ENCODE measurements at regions not wholly inside any gene's neighbourhood (a gene's known extent, or its start where the extent isn't known, plus 50 kb on each side); places are given as distances from the start of the nearest gene placed in this dataset.

DNA sequence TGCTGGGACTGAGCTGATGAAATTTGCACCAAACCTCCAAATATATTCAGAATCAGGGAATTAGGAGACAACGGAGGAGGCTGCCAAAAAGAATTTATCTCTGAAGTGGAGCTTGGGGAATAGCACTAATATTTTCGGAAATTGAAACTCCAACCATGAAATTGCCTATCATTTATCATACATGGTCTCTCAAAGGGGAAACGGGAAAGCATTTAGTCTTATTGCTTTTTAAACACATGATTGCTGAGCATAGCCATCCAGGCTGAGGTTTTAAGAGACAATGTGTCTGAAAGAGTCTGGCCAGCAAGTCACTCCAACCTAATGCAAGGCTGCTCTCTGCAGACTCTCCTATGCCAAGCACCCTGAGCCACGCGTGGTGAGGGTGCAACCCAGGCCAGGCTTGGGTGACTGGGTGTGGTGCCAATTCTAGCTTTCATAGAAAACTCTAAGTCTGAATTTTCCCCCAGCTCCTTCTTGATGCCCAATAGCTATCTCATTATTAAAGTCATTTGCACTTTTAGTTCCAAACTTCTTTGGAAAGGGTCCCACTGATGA is 200.2 kb downstream of the RPLP1 start:
- ATAC-seq (no peak), DNase-seq (ENCODE audit: low spot score) (peak; percentile 19)

DNA sequence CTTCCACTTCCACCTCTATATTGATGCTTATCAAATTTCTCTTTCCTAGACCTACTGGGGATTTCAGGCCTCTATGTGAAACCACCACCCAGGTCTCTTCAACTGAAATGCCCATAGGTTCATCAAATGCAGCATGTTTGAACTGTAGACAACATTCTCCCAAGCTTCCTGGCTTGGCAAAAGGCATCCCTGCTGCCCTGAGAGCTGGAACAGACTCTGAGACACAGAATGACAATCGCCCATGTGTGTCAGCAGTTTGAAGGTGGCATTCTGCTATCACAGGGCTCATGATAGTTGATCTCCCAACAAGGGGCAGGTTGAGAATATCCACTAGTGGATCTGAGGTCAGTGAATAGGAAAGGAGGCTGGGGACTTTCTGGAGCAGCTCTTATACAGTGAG is 200.7 kb downstream of the RPLP1 start:
- ATAC-seq (no peak), DNase-seq (ENCODE audit: low spot score) (peak; percentile 22)

DNA sequence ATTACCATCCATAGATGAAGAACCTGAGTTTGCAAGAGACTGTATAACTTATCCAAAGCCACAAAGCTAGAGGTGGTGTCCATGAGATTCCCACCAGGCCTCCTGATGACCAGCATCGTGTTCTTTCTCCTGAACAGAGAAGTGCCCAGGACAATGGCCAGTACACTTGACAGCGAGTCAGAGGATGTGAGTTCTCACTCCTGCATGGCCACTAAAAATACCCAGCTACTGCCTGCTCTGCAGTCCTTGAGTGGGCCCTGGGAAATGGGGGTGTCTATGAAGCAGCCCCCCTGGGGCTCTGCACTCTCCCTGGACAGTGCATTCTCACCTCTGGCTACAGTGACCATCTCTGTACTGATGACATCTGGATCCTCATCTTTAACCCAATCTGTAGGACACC is 201.2 kb downstream of the RPLP1 start:
- ATAC-seq (no peak), DNase-seq (ENCODE audit: low spot score) (peak; percentile 42)

DNA sequence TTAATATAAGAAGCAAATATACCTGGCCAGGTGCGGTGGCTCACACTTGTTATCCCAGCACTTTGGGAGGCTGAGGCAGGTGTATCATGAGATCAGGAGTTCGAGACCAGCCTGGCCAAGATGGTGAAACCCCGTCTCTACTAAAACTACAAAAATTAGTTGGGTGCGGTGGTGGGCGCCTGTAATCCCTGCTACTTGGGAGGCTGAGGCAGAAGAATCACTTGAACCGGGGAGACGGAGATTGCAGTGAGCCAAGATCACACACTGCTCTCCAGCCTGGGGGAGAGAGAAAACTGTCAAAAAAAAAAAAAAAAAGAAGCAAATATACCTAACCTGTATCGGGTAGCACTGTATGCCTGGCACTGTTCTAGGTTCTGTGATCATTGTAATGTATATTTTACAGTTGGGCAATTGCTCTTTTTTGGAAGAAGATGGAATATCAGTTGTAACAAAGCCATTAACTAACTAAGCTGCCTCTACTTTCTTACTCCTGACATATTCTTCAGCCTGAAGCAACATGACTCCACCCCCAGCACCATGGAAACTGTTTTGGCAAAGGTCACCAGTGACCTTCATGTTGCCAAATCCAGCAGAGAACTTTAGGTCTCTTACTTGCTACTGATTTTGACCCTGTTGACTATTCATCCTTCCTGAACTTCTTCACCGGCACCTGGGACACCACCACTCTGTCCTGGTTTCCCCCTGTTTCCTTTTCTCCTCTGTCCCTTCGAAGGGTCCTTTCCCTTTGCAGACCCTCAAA is 203.8 kb downstream of the RPLP1 start:
- DNase-seq (ENCODE audit: low spot score) (peak; percentile 47), ATAC-seq (peak; percentile 64)

DNA sequence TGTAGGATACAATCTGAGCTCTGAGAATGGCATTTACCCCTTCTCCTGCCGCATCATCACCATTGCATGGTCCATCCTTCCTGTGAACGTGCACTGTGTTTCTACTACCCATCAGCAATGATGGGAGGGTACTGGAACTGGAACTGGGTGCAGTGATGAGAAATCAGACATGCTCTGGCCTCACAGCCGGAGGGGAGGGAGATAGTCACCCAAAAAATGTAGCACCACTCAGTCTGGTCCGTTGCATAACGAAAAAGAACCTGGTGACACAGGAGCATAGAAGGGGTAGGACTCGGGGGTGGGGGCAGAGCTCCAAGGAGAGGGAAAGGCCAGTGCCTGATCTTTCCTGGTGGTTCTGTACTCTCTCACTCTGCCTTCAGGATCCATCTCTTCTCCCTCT is 205.0 kb downstream of the RPLP1 start:
- ATAC-seq: no peak

DNA sequence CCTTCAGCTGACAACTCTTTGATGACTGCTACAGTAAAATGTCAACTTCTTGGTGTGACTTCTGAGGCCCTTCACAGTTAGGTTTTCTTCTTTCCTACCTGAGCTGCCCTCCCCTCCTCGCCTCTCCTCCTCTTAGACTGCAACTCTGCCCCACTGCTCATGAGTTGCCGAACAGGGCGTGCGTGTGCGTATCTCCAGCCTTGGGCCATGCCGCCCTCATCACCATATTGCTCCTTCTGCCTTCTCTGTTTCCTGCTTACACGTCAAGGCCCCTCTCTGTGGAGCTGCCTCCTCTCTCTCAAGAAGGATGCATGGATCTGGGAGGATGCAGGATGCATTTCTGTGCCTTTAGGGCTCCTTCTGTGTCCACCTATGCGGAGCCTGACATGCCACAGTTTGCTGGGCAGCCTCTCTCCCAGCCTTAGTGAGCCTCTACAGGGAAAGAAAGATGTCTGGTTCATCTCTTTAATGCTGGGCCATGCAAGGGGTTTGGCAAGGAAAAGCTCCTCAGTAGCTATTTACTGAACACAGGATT is 205.9 kb downstream of the RPLP1 start:
- DNase-seq (ENCODE audit: low spot score) (peak; percentile 31), ATAC-seq (no peak)

More for the DNA sequence above, 205.0 kb downstream of the RPLP1 start:
- DNase-seq (ENCODE audit: low spot score): peak; percentile 10

DNA sequence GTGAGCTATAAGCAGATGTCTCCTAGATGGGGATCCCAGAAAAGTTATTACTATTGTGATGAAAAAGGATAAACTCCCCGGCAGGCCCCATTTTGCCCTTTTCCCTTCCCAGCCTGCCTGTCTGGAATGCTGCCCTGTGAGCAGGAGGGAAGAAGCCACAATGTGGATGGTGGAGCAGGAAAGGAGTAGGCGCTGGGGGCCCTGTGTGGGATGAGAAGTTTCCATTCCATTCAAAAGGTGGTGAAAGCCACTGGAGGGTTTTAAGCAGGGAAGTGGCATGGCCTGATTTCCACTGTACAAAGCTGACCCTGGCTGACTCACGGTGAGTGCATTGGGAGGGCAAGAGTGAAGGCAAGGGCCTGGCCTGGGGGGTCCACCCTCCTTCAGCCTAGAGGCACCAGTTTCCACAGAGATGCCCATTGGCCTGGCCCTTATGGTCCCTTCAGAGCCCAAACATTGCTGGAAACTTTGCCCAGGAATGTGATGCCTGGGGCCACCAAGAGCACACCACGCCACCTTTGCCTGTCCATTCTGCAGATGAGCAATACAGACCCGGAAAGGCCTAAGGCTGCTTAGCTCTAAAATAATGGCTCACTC is 206.9 kb downstream of the RPLP1 start:
- ATAC-seq: no peak

DNA sequence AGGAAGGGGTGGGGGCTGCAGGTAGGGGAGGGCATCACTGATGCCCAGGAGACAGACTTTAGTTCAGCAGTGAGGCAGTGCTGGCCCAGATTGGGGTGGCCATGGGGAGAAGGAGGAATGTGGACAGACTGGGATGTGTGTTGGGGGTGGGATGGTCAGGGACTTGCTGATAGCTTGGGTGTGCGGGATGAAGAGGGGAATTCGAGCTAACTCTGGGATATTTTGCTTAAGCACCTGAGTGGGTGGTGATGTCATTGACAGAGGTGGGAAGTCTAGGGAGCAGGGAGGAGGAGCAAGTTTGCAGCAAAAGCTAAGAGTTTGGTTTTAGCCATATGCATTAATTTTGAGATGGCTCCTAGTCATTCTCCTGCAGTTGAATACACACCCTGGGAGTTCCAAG is 207.5 kb downstream of the RPLP1 start:
- DNase-seq (ENCODE audit: low spot score): no peak
- ATAC-seq: no peak

More for the DNA sequence above, 206.9 kb downstream of the RPLP1 start:
- DNase-seq (ENCODE audit: low spot score): no peak

DNA sequence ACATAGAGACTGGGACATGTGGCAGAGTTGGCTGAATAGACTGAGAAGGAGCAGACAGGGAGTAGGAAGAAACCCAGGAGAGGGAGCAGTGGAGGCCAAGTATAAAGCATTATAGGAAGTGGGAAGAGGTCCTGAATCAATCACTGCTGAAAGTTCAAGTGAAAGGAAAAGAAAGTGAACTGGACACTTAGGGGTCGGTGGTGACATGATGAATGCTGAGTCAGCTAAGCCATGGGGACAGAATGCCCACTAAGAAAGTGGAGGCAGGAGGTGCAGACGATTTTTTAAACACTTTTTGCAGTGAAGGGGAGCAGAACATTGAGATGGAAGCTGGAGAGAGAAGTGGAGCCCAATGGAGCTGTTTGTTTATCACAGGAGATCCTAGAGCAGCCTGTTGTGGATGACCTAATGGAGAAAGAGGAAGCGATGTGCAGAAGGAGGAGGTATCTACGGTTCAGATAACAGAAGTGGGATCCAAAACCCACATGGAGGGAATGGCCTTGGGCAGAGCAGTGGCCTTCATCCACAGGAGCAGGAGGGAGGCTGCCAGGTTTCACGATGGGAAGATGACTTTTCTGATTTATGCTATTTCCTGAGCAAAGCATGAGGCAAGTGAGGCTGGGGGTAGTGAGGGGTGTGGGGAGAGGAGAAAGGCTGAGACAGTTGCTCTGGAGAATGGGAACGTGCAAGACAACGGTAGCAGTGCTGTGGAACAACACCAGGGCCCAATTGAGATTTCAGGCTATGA is 208.2 kb downstream of the RPLP1 start:
- DNase-seq (ENCODE audit: low spot score): no peak
- ATAC-seq: no peak

DNA sequence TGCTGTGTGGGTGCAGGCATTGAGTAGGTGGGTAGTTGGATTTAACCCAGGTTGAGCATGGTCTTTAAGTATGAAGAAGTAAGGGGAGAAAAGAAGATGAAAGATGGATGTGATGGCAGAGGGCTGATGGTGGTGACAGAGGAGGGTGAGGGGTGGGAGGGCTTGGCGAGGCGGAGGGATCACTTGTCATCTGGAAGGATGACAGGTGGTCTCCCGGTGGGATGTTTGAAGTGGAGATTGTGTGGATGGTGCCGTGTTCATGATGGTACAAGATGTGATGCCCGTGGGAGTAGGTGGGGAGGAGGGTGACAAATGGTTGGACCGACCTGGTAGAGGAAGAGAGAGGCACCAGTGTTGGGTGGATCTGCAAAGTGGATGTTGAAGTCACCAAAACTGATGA is 208.8 kb downstream of the RPLP1 start:
- DNase-seq (ENCODE audit: low spot score): no peak
- no peak for ATAC-seq

DNA sequence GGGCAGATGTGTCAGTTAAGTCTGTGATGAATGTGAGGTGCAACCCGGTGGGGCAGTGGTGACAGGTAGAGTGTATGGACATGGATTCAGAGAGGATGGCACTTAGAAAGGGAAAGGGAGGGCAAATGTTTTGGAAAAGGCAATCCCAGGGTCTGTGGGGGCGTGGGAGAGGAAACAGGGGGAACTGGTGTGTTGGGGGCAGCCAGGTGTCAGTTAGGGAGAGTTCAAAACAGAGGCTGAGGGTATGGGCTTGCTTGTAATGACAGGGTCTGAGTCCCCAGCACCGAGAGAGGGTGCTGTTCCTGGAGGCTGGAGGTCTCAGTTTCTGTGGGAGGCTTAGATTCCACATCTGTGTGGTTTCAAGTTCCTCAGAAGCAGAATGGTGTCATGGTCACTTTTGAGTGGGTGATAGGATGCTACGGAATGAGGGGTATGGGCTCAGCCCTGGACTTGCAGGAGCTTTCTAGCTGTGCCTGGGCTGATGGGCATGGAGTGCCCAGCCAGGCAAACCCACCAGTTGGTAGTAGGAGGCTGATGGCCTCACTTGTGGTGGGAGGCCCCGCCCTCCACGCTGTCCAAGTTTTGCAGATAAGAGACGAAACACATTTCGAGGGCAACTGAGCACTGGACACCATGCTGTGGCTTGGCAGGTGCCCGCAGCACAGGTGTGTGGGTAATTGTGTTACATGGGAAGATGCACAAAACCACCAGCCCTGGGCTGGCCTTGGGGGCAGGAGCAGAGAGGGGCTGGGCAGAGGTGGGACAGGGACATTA is 209.4 kb downstream of the RPLP1 start:
- ATAC-seq (no peak), DNase-seq (ENCODE audit: low spot score) (no peak)

DNA sequence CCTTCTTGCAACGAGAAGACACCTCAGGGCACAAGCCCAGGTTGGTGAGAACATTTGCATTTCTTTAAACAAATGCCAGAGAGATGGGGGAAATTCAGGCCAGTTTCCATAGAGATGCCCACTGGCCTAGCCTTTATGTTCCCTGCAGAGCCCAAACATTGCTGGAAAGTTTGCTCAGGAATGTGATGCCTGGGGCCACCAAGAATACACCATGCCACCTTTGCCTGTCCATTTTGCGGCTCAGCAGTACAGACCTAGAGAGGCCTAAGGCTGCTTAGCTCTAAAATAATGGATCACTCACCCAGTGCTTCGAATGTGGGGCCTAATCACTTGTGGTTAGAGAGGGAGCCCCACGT is 210.0 kb downstream of the RPLP1 start:
- ATAC-seq (no peak), DNase-seq (ENCODE audit: low spot score) (no peak)

DNA sequence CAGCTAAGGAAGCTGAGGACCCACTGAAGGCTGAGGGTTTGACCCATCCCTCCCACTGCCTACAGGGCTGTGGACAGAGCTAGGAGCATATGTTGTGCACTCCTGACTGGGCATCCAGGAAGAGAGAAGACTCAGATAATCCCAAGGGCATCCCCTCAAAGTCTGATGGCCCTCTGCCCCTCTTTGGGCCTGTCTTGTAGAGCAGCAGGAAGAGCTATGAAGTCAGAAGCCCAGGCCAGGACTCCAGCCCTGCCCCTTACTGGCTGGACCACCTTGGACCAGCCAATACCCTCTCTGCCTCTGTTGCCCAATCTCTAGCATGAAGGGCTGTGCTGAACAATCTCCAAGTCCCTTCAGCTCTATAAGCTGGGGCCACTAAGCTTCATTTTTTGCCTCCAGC is 210.8 kb downstream of the RPLP1 start:
- no peak for ATAC-seq
- no peak for DNase-seq (ENCODE audit: low spot score)

DNA sequence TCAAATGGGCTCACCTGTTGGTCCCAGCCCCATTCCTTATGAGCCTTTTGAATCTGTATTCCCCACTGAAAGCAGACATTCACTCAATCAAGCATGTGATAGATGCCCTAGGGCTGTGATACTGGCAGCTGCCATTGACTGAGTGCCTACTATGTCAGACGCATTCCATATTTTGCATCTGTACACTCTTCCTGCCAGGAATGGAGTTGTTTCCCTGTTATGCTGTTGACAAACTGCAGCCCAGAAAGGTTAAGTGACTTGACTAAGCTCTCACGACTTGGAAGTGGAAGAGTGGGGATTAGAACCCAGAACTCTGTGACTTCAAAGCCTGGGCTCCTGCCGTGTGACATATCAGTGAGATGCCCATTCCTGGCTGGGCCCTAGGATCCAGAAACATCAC is 211.4 kb downstream of the RPLP1 start:
- ATAC-seq: no peak

DNA sequence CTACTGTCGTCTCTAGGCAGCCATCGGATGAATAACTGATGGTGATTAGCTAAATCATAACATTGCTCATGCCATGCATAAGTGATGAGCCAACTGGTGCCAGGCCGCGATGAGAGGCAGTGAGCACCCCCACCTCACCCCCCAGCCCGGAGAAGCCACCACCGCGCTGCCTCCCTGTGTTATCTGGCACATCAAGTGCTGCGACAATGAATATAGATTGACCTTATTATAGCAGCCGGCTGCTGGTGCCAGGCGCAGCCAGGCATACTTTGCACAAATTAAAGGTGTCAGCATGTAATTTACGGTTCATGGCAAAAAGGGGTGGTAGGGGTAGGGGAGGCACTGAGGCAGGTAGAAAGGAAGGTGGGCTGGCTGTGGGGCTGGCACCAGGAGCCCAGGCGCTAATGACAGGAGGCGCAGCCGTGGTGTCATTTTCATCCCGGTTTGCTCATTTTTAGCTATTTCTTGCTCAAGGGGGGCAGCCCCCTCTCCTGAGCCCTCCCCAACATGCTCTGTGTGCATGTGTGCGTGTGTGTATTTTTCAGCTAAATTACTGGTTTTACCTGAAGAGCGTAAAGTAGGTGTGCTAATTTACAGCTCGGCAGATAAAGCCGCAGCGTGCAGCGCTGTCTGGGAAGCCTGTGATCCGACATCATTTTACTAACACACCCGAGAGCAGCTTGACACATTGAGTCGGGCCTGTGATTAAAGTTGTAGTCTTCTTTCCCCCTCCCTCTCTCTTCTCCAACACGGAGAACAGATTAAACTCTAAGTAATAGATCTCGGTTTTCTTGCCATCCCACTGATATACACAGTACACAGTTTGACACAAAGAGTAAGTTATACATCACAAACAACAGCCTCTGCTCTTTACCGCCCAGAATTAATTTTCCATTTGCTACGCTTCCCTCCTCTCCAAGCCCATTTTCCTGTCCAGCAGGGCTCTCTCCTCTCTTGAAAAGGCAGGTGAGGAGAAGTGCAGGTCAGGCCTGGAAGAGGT is 212.3 kb downstream of the RPLP1 start:
- ATAC-seq (no peak), DNase-seq (ENCODE audit: low spot score) (no peak)

More for the DNA sequence above, 211.4 kb downstream of the RPLP1 start:
- no peak for DNase-seq (ENCODE audit: low spot score)

DNA sequence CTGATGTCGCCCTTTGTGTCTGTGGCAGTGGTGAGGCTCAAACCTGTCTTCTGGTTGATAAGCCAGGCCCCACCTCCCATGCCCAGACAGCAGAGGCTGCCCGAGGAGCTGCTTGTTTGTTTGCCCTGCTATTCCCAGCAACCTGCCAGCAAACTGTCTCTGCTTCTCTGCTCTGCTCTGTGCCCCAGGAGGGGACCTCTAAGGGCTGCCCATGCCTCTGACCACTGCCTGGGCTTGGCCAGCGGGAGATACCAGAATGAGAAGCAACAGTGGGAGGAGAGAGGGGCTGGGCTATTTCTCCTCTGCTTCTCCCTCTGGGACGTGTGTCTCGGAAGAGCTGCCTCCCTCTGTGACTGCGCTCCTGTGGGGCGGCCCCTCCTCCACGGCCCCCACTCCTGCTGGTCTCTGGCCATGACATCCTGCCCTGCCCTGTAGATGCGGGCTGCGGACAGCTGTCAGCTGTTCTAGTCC is 213.1 kb downstream of the RPLP1 start:
- ATAC-seq (no peak), DNase-seq (ENCODE audit: low spot score) (no peak)

DNA sequence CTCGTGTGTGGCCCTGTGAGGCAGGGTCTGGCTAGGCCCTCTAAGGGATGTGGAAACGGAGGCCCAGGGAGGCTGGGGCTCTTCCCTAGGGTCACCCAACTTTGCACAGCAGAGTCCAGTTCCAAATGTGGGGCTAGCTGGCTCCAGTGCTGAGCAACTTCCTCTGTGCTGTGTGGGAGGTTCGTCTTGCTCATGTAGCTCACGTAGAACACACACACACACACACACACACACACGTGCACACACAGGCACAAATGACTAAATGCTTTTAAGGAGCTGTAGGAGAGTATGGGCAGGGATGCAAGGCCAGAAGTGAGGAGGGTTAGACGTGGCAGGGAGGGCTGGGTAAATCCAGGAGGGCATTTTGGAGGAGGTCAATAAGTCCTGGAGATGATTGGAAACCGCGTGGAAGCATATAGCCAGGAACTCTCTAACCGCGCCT is 213.8 kb downstream of the RPLP1 start:
- ATAC-seq (peak; percentile 35), DNase-seq (ENCODE audit: low spot score) (no peak)

DNA sequence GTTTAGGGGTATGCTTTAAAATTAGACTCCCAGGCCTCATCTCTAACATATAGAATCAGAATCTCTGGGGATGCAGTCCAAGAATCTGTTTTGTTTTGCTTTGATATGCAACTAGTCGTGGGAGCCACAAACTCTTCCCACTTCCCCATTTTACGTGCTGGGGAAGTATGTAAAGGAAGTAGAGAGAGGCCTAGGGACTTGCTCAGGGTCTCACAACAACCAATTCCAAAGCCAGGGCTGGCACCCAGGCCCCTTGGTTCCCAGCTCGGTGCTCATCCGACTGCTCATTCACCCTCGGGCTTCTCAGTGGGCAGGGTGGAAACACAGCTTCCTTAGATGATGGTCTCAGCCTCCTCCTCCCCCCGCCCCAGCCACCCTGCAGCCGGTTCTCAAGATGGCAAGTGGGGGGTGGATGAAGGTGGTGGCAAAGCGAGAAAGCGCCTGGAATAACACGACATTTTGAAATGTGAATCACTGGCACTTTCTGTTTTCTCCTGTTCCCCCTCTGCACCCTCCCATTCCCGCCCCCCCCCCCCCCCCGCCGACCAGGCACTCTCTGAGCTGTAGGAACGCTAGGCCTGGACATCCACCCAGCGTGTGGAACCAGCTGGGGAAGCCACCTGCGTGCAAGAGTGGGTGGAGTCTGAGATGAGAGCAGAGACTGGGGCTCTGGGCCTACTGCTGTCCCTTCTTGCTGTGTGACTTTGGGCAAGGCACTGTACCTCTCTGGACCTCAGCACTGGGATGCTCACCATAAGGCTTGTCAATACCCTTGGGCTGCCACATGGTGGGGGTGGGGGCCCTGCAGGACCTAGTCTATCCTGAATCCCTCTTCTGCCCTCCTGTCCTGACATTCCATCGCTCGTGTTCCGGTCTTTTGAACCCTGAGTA is 214.5 kb downstream of the RPLP1 start:
- DNase-seq (ENCODE audit: low spot score) (no peak), ATAC-seq (peak; percentile 33)

All from left lobe of liver (tissue), 2 donors.